ENCODE measurements at regions not wholly inside any gene's neighbourhood (a gene's known extent, or its start where the extent isn't known, plus 50 kb on each side); places are given as distances from the start of the nearest gene placed in this dataset.
"Not testable (repeated sequence)": the region's sequence is repeated elsewhere in the genome, so short reads cannot be mapped to it uniquely, and the experiment has no call there.

GRCh38 chr1:245102149-245102548 lies 52.6 kb upstream of the KIF26B start:
- H3K36me3 ChIP-seq (ENCODE audit: control insufficient read depth, insufficient read depth, low read length); H3K27me3 ChIP-seq (replicated peaks; ENCODE audit: control insufficient read depth, insufficient read depth, low read length); DNase-seq (ENCODE audit: extremely low read depth, insufficient read length); H3K4me3 ChIP-seq (replicated peaks; ENCODE audit: low read depth, low read length): not testable (repeated sequence)

DNA sequence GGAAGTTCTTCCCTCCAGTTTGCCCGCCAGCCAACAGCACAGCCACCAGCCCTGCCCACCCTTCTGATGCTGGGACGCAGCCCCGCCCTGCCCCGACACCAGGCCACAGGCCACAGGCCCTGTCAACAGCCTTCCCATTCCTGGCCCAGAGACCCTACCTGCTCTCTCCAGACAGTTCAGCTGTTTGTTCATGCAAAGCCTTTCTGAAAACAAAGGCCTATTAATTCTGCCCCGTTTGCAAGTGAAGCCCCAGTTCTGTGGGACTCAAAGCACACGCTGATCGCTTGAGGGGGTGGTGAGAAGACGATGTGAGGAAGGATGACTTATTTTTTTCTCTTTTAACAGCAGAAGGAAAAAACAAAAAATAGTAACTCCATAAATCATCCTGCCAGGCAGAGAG lies 55.4 kb upstream of the KIF26B start:
- Histone ChIP-seq H3K36me3 (ENCODE audit: control insufficient read depth, insufficient read depth, low read length) (no peaks in the 10 kb centered on the region), H3K27me3 (replicated peaks; ENCODE audit: control insufficient read depth, insufficient read depth, low read length) (no peaks in the 10 kb centered on the region; the same call in none of the 2 replicates), H3K4me3 (replicated peaks; ENCODE audit: low read depth, low read length) (no peak overlapping the region)
- TF ChIP-seq CTCF (IDR thresholded peaks at IDR 0.05; ENCODE audit: insufficient read depth, low read length, poor library complexity, severe bottlenecking) = no peak
- no peak for DNase-seq (ENCODE audit: extremely low read depth, insufficient read length)

DNA sequence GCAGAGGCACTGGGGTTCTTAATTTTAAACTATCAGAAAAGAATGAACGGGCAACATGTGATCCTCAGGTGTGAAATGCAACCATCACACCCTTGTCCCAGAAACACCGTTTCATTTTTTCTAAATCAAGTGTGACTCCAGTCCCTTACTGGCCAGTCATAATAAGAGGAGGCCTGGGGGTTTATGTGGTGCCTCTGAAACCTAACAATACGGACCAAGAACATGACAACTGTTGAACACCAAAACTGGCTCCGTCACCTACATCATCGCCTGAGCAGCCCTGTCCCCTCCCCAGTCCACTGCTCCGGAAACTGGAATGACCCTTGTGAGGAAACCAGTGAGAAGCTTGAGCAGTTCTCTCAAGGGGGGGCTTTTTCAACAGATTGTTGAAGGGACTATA lies 55.9 kb upstream of the KIF26B start:
- Histone ChIP-seq H3K4me3 (replicated peaks; ENCODE audit: low read depth, low read length) (no peak overlapping the region), H3K27me3 (replicated peaks; ENCODE audit: control insufficient read depth, insufficient read depth, low read length) (no peaks in the 10 kb centered on the region; the same call in none of the 2 replicates), H3K36me3 (ENCODE audit: control insufficient read depth, insufficient read depth, low read length) (no peaks in the 10 kb centered on the region)
- TF ChIP-seq CTCF (IDR thresholded peaks at IDR 0.05; ENCODE audit: insufficient read depth, low read length, poor library complexity, severe bottlenecking) = no peak
- DNase-seq (ENCODE audit: extremely low read depth, insufficient read length) = no peak

DNA sequence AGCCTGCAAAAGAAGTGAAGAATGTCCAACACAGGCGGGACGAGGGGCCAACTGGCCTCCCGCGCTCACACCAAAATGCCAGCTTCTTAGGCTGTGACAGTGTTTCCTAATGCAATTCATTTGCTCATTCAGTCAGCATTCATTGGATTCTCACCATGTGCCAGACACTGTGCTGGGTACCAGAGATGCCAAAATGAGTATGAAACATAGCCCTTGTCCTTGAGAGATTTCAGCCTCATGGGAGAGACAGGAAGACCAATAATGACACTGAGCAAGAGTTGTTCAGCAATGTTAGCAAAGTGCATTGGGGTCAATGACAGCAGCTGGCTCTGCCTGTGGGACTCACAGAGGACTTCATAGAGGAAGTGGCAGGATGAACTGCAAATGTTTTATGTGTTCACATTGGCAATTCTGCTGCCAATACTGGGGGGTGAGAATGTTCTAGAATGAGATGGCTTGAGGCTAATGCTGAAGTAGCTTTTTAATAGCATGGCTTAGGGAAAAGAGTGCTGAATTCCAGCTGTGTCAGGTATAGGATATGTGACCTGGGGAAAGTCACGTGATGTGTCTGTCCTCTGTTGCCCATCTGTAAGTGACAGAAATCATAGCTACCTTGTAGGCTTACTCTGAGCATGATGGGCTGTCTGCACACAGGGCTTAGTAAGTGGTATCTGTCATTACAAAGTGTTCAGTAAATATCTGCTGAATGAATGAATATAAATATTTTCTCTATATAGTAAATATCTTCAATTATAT lies 58.3 kb upstream of the KIF26B start:
- H3K36me3 ChIP-seq (ENCODE audit: control insufficient read depth, insufficient read depth, low read length) = no peaks in the 10 kb centered on the region

DNA sequence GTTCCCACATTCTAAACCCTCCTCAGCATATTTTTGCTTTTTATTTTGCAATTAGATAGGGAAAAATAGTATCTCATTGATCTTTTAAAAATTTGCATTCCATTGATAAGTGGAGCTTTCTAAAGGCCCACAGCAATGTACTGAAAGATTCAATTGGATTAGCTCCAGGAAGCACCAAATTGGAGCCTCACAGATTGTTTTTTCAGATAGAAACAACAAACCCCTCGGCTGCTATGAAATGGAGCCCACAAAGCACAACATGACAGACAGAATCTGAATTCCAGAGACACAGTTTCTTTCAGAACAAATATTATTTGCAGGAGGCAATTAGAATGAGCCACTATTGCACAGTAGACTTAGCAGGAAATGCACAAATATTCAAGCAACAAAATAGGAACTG lies 58.9 kb upstream of the KIF26B start:
- no peaks in the 10 kb centered on the region for H3K36me3 ChIP-seq (ENCODE audit: control insufficient read depth, insufficient read depth, low read length)
- H3K27me3 ChIP-seq (replicated peaks; ENCODE audit: control insufficient read depth, insufficient read depth, low read length) = no peaks in the 10 kb centered on the region; the same call in none of the 2 replicates
- H3K4me3 ChIP-seq (replicated peaks; ENCODE audit: low read depth, low read length) = no peak overlapping the region
- DNase-seq (ENCODE audit: extremely low read depth, insufficient read length) = no peak
- no peak for TF ChIP-seq CTCF (IDR thresholded peaks at IDR 0.05; ENCODE audit: insufficient read depth, low read length, poor library complexity, severe bottlenecking)

More for the DNA sequence above, 58.3 kb upstream of the KIF26B start:
- Histone ChIP-seq H3K4me3 (replicated peaks; ENCODE audit: low read depth, low read length) (no peak overlapping the region), H3K27me3 (replicated peaks; ENCODE audit: control insufficient read depth, insufficient read depth, low read length) (no peaks in the 10 kb centered on the region; the same call in none of the 2 replicates)
- DNase-seq (ENCODE audit: extremely low read depth, insufficient read length) = no peak
- TF ChIP-seq CTCF (IDR thresholded peaks at IDR 0.05; ENCODE audit: insufficient read depth, low read length, poor library complexity, severe bottlenecking) = no peak

DNA sequence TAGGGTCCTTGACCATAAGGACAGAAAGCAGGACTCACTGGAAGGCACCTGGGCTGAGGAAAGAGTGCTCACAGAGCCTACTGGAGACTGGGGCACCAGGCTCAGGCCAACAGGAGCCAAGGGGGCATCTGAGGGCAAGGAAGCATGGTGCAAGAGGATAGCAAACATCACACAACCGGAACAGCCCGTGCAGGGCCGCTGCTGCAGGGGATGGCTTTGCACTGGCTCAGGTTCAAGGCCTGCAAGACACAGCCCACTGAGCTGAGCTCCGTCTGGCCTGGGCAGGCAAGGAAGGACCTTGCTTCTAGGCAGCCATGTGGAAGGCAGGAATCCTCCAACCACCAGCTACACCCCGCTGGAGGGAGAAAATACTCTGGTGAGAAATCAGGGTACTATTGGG lies 59.8 kb upstream of the KIF26B start:
- H3K4me3 ChIP-seq (replicated peaks; ENCODE audit: low read depth, low read length) = no peak overlapping the region
- H3K27me3 ChIP-seq (replicated peaks; ENCODE audit: control insufficient read depth, insufficient read depth, low read length) = no peaks in the 10 kb centered on the region; the same call in none of the 2 replicates
- no peak for TF ChIP-seq CTCF (IDR thresholded peaks at IDR 0.05; ENCODE audit: insufficient read depth, low read length, poor library complexity, severe bottlenecking)
- DNase-seq (ENCODE audit: extremely low read depth, insufficient read length) = no peak
- H3K36me3 ChIP-seq (ENCODE audit: control insufficient read depth, insufficient read depth, low read length) = no peaks in the 10 kb centered on the region

Data from GM06990 (cell line).